ENCODE measurements at regions not wholly inside any gene's neighbourhood (a gene's known extent, or its start where the extent isn't known, plus 50 kb on each side); places are given as distances from the start of the nearest gene placed in this dataset.

DNA sequence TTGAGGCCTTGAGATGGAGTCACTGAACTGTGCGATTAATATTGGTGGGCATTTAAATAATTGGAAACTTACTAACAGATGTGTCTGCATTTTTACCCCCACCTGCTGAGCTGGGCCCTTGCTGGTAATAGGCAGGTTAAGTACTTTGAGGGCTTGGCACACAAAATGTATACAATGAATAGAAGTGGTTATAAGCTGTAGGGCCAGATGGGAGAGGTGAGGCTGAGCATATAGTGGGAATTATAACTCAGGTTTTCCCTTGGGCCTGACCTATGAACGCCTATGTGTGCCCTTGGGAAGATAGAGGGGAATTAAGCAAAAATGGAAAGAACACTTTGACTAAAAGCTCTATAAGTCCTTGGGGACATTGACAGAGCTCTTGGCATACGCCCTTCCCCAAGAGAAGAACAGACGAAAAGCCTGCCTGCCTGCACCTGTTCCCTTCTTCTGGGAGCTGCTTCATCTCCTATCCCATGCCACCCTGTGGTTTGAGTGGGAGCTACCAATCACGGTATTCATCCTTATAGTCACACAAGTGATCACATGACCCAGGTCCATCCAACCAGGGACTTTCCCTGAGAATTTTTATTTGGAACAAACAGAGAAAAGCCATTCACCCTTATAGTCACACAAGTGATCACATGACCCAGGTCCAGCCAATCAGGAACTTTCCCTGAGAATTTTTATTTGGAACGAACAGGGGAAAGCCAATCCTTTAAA lies 260.7 kb upstream of the CSF3R start:
- DNase-seq (ENCODE audit: low read depth in 2 of 3, low spot score in 1 of 3) = no peak

DNA sequence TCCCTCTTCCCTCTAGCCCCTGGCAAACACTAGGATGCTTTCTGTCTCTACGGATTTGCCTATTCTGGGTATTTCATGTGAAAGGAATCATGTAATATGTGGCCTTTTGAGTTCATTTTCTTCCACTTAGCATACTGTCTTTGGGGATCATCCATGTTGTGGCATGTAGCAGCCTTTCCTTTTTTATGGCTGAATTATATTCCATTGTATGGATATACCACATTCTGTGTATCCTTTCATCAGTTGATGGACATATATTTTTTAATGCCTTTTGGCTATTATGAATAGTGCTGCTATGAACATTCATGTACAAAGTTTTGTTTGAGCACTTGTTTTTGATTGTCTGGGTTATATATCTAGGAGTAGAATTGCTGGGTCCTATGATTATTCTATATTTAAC lies 258.4 kb upstream of the CSF3R start:
- DNase-seq (ENCODE audit: low read depth in 2 of 3, low spot score in 1 of 3) = no peak

DNA sequence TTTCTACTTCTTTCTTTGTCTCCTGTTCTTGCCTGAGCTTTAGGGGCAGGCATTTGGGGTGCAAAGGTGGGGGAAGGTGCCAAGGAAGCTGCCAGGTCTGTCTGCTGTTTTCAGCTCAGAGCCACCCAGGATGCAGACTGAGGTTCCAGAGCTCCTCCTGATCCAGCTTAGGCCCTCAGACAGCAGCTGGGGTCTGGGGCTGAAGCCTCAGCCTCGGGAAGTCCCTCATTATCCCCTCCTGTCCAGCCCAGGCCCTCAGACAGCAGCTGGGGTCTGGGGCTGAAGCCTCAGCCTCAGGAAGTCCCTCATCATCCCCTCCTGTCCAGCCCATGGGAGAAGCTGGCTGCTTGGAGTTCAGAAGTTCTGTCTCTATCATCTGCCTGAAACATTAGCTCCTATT lies 257.7 kb upstream of the CSF3R start:
- no peak for DNase-seq (ENCODE audit: low read depth in 2 of 3, low spot score in 1 of 3)

GRCh38 chr1:36739703-36740289 lies 257.1 kb upstream of the CSF3R start:
- no peak for DNase-seq (ENCODE audit: low read depth in 2 of 3, low spot score in 1 of 3)

DNA sequence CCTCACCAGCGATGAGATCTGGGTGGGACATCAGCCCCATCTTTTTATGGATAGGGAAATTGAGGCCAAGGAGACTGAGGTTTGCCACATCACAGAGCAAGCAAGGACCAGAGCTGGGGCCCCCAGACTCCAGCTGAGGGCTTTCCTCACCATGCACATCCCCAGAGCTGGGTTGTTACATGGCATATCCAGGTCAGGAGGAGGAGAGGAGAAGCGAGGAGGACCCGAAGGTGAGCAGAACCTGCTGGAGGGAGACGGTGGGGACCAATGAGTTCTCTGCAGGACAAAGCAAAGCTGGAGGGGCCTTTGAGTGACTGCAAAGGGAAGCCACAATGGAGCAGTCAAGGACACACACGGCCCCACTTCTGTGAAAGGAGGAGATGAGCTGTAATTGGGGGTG lies 255.5 kb upstream of the CSF3R start:
- no peak for DNase-seq (ENCODE audit: low read depth in 2 of 3, low spot score in 1 of 3)

DNA sequence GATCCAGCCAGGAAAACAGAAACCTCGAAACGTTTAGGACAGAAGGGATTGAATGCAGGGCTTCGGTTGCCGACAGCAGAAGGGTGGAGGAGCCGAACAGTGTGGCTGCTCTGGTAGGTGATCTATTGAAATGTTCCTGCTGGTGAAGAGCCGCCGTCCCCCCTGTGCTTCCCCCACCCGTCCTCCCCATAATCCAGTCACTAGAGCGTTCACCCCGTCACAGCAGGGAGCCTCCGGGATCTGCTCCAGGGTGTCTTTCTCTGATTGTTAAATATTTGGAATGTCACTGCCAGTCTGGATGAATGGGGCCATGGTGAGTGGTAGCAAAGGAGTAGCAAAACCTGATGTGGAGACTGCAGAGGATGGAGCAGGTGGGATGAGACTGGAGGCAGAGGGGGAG lies 255.1 kb upstream of the CSF3R start:
- no peak for DNase-seq (ENCODE audit: low read depth in 2 of 3, low spot score in 1 of 3)

GRCh38 chr1:36737038-36737555 lies 254.4 kb upstream of the CSF3R start:
- no peak for DNase-seq (ENCODE audit: low read depth in 2 of 3, low spot score in 1 of 3)

DNA sequence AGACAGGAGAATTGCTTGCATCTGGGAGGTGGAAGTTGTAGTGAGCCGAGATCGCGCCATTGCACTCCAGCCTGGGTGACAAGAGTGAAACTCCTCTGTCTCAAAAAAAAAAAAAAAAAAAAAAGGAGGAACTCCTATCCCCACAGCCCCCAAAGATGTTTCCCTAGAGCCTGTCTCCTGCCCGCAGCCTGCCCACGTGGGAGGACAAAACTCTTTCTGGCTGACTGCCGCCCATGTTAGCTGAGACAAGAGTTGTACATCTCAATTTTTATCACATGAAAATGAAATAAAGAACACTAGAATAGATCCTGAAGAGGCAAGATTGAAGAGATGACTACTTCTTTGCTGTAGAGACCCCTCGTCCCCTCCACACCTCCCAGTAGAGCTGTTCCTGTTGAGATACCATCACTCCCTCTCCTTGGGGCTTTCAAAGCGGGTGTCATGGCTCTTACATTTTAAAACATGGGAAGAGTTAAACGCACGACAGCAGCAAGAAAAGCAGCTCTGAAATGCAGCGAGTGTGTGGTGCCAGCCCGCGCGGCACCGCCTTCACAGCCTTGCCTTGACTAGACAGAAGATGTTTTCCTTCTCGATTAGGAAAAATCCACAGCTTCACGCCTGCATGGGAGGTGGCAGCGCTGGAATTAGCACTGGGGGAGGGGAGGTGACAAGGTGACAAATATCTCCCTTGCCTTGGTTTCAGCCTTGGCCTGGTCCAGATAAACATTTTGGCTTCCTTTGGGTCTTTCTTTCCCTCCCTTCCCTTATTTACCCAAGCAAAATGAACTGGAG lies 253.4 kb upstream of the CSF3R start:
- DNase-seq (ENCODE audit: low read depth in 2 of 3, low spot score in 1 of 3) = no peak

DNA sequence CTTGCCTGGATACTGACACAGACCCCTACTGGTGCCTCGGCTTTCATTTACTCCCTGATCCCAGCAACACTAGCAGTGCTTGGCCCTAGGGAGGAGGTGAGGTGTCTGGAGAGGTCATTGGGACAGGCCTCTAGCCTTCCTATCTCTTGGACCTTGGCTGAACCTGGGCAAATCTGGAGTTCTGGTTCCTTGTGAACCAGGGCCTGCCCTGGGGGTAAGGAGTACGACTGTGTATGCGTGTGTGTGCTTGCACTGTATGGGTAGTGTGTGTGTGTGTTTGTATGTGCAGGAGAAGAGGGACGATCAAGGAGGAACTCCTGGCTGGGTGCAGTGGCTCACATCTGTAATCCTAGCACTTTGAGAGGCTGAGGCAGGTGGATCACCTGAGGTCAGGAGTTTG lies 252.7 kb upstream of the CSF3R start:
- DNase-seq (ENCODE audit: low read depth in 2 of 3, low spot score in 1 of 3) = no peak

DNA sequence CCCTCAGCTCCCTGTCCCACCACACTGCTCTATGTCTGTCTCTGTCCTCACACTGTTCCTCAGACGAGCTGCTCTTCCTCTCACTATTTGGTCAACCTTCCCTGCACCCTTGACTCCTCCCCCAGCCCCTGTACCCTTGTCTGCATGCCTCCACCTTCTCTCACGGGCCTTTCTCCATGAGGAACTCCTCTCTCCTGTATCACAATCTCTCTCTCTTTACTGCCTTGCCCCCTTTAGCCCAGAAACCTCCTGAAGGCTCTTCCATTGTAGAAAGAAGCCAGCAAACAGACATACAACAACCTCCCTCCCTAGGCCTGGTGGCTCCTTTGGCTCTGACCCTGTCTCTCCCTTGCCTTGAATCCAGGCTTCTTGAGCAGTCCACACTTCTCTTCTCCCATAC lies 251.6 kb upstream of the CSF3R start:
- no peak for DNase-seq (ENCODE audit: low read depth in 2 of 3, low spot score in 1 of 3)

DNA sequence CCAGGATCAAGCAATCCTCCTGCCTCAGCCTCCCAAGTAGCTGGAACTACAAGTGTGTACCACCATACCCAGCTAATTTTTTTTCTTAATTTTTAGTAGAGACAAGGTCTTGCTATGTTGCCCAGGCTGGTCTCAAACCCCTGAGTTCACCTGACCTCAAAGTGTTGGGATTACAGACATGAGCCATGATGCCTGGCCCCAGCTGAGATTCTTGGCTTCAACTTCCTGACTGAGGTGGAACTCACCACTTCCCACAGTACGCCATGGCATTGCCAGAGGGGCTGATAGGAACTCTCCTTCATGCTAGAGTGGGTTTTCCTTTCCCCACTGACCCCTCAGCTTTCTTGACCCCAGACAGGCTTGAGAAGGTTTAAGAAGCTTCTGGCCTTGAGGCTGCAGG lies 251.0 kb upstream of the CSF3R start:
- no peak for DNase-seq (ENCODE audit: low read depth in 2 of 3, low spot score in 1 of 3)

DNA sequence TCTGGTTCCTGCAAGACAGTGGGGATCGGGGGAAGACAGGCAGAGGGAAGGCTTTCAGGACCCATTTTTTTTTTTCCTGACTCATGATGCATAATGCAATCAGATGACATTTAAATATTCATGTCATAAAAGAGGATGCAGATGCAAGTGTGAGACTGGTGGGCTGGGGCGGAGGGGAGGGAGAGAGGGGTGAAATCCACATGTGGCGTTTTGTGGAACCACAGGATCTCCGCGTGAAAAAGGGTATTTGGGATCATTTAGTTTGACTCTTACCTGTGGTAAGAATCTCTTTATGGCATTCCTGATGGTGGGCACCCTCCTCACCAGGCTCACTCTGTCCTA lies 249.3 kb upstream of the CSF3R start:
- no peak for DNase-seq (ENCODE audit: low read depth in 2 of 3, low spot score in 1 of 3)

- DNase-seq (ENCODE audit: low read depth in 2 of 3, low spot score in 1 of 3) = no peak
Measured at GRCh38 chr1:36731226-36732014, 248.7 kb upstream of the CSF3R start.

GRCh38 chr1:36730599-36730998 lies 247.9 kb upstream of the CSF3R start:
- DNase-seq (ENCODE audit: low read depth in 2 of 3, low spot score in 1 of 3) = no peak

- DNase-seq (ENCODE audit: low read depth in 2 of 3, low spot score in 1 of 3) = no peak
Measured at GRCh38 chr1:36729716-36730510, 247.2 kb upstream of the CSF3R start.

- DNase-seq (ENCODE audit: low read depth in 2 of 3, low spot score in 1 of 3) = no peak
Measured at GRCh38 chr1:36729289-36729688, 246.6 kb upstream of the CSF3R start.

DNA sequence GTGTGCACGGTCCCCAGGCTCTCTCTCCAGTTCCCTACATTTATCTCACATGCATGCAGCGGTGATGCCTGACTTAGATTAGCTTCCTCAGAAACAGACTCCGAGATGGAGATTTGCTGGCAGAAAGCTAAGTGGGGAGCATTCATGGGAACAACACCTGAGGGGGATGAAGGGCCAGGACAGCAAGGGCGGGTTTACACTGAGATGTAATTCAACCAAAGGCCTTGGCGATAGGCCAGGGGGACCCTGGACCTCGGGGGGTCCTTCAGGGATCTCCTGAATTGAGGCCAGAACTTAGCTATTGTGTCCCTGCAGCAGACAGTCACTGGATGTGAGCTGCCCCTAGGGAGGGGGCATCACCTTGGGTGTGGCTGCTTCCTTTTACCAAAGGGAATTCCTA lies 246.1 kb upstream of the CSF3R start:
- no peak for DNase-seq (ENCODE audit: low read depth in 2 of 3, low spot score in 1 of 3)

- no peak for DNase-seq (ENCODE audit: low read depth in 2 of 3, low spot score in 1 of 3)
Measured at GRCh38 chr1:36728051-36728450, 245.3 kb upstream of the CSF3R start.

DNA sequence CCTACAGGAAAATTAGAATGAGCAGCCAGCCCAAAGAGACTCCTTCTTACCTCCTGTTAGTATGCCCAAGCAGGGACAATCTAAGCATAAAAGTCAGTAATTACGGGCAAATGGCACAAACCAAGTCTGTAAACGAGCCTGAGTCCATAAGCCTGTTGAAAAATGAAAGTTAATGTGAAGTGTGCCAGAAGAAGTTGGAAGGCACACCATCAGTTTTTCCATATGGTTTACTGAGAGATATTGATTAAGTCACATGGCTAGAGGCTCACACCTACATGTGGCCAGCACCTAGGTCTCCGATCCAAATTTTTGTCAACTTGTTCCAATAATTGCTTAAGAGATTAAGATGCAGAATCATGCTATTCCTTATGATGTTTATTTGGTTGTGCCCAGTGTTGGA lies 242.4 kb upstream of the CSF3R start:
- DNase-seq (ENCODE audit: low read depth in 2 of 3, low spot score in 1 of 3) = no peak

DNA sequence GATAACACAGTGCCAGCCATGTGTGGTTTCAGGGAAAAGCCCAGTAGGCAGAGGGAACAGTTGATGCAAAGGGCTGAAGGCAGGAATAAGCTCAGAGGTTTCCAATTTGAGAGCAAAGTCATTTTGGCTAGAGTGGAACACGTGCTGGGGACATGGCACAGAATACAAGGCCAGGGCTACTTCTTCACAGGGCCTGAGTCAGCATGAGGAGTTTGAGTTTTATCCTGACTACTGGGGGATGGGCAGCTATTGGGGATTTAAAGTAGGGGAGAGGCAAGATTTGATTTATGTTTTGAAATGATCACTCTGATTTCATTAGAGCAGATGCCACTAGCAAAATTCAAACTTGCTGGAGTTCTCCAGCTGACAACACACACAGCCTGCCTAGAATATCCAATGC lies 241.1 kb upstream of the CSF3R start:
- no peak for DNase-seq (ENCODE audit: low read depth in 2 of 3, low spot score in 1 of 3)

- no peak for DNase-seq (ENCODE audit: low read depth in 2 of 3, low spot score in 1 of 3)
Measured at GRCh38 chr1:36722871-36723270, 240.2 kb upstream of the CSF3R start.

All from stimulated activated CD4-positive, alpha-beta T cell treated with anti-CD3 and anti-CD28 coated beads, Interleukin-12 subunit alpha, Interleukin-12 subunit beta, amount 100 ng/mL, for 48 hours (primary cell).